ENCODE measurements at regions not wholly inside any gene's neighbourhood (a gene's known extent, or its start where the extent isn't known, plus 50 kb on each side); places are given as distances from the start of the nearest gene placed in this dataset.

GRCh38 chr2:157192445-157193423 lies 64.8 kb upstream of the GALNT5 start:
- DNase-seq: no peak

- DNase-seq: no peak
Observed at GRCh38 chr2:157193461-157193860, 64.0 kb upstream of the GALNT5 start.

- peak in 1 of 2 donors; percentile 4 for DNase-seq
Observed at GRCh38 chr2:157194097-157194688, 63.3 kb upstream of the GALNT5 start.

GRCh38 chr2:157194844-157195243 lies 62.7 kb upstream of the GALNT5 start:
- DNase-seq: no peak

GRCh38 chr2:157196956-157197355 lies 60.5 kb upstream of the GALNT5 start:
- DNase-seq: no peak

GRCh38 chr2:157197848-157198247 lies 59.7 kb upstream of the GALNT5 start:
- no peak for DNase-seq

- no peak for DNase-seq
Observed at GRCh38 chr2:157203651-157204050, 53.9 kb upstream of the GALNT5 start.

- DNase-seq: no peak
Observed at GRCh38 chr2:157204401-157204800, 53.1 kb upstream of the GALNT5 start.

GRCh38 chr2:157206916-157207315 lies 50.6 kb upstream of the GALNT5 start:
- DNase-seq: no peak
